SU-DHL-6 (cell line): ENCODE measurements at regions not wholly inside any gene's neighbourhood (a gene's known extent, or its start where the extent isn't known, plus 50 kb on each side); places are given as distances from the start of the nearest gene placed in this dataset.

Experiments used
- CTCF ChIP-seq: fragments of 200-600 bp; sonication (generic); IDR thresholded peaks from one replicate; pipeline ENCODE4 v1.5.1; 2017; ENCODE audit warnings: antibody characterized with exemption, mild to moderate bottlenecking, low read length, moderate library complexity; ENCODE audit not compliant: insufficient read depth, poor library complexity, severe bottlenecking
- EZH2phosphoT487 ChIP-seq: fragments of 200-600 bp; sonication (generic), shearing (Covaris generic); conservative IDR thresholded peaks from 2 replicates; pipeline ENCODE4 v1.6.1; 2018; ENCODE audit warnings: mild to moderate bottlenecking, antibody characterized with exemption, low read length, moderate library complexity, mixed read lengths

GRCh38 chr18:73992242-73993022 lies 155.2 kb downstream of the FBXO15 start:
- TF ChIP-seq CTCF = no peak
- no peak for TF ChIP-seq EZH2phosphoT487
